22Rv1 (cell line): ENCODE measurements at regions not wholly inside any gene's neighbourhood (a gene's known extent, or its start where the extent isn't known, plus 50 kb on each side); places are given as distances from the start of the nearest gene placed in this dataset.

ENCODE experiments used
- ZFX ChIP-seq: fragments of 450-650 bp; IDR thresholded peaks from 2 replicates; pipeline ENCODE4 v1.6.1; 2017; ENCODE audit warnings: antibody characterized with exemption, borderline replicate concordance
- TF ChIP-seq, protein P1 (sequence below): fragments of 450-650 bp; IDR thresholded peaks from 2 replicates; pipeline ENCODE4 v1.5.1; 2017; ENCODE audit warnings: mild to moderate bottlenecking

GRCh38 chr4:186935901-186936300 lies 212.2 kb upstream of the FAT1 start:
- TF ChIP-seq, protein P1, sequence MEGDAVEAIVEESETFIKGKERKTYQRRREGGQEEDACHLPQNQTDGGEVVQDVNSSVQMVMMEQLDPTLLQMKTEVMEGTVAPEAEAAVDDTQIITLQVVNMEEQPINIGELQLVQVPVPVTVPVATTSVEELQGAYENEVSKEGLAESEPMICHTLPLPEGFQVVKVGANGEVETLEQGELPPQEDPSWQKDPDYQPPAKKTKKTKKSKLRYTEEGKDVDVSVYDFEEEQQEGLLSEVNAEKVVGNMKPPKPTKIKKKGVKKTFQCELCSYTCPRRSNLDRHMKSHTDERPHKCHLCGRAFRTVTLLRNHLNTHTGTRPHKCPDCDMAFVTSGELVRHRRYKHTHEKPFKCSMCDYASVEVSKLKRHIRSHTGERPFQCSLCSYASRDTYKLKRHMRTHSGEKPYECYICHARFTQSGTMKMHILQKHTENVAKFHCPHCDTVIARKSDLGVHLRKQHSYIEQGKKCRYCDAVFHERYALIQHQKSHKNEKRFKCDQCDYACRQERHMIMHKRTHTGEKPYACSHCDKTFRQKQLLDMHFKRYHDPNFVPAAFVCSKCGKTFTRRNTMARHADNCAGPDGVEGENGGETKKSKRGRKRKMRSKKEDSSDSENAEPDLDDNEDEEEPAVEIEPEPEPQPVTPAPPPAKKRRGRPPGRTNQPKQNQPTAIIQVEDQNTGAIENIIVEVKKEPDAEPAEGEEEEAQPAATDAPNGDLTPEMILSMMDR, result no peak
- no peak for TF ChIP-seq ZFX
